K562 (cell line): ENCODE measurements at regions not wholly inside any gene's neighbourhood (a gene's known extent, or its start where the extent isn't known, plus 50 kb on each side); places are given as distances from the start of the nearest gene placed in this dataset.

ENCODE experiments used
- ATF7 ChIP-seq: fragments of 450-650 bp; IDR thresholded peaks from 2 replicates; pipeline ENCODE4 v1.7.1; 2014; ENCODE audit warnings: mild to moderate bottlenecking, moderate library complexity
- ESRRB ChIP-seq: fragments of 250-450 bp; sonication (Bioruptor Pico); IDR thresholded peaks from 2 replicates; pipeline ENCODE4 v1.5.0; 2020; ENCODE audit warnings: mild to moderate bottlenecking, moderate library complexity, borderline replicate concordance
- IFI16 ChIP-seq: fragments of 250-450 bp; sonication (Bioruptor Pico); IDR thresholded peaks from 2 replicates; pipeline ENCODE4 v2.1.2; 2022; ENCODE audit warnings: mild to moderate bottlenecking, inconsistent platforms
- STAT6 ChIP-seq: sonication (generic); formaldehyde crosslinking; IDR thresholded peaks from 2 replicates; pipeline ENCODE4 v1.8.1; 2023; ENCODE audit warnings: mild to moderate bottlenecking, missing genetic modification reagents
- XRCC5 ChIP-seq: fragments of 200-400 bp; formaldehyde crosslinking; IDR thresholded peaks from 2 replicates; pipeline ENCODE4 v1.6.1; 2017; ENCODE audit warnings: low read depth, mild to moderate bottlenecking, low read length
- ZNF318 ChIP-seq, 2 experiments: fragments of 450-650 bp; IDR thresholded peaks; 2 replicates each; pipeline ENCODE4 v1.6.1; 2016; ENCODE audit warnings: mild to moderate bottlenecking in 2 of 2, borderline replicate concordance in 1 of 2, low read depth in 1 of 2, moderate library complexity in 1 of 2
- ZNF507 ChIP-seq: conservative IDR thresholded peaks from 2 replicates; pipeline ENCODE4 v1.6.1; 2017; ENCODE audit warnings: missing genetic modification characterization, missing compliant biosample characterization
- ZZZ3 ChIP-seq: fragments of 450-650 bp; IDR thresholded peaks from 2 replicates; pipeline ENCODE4 v1.6.1; 2016; ENCODE audit warnings: antibody characterized with exemption, mild to moderate bottlenecking, moderate library complexity

- TF ChIP-seq STAT6 (CRISPR knock-in tag) (no peak), ZNF318 (IDR thresholded peaks at IDR 0.05; ENCODE audit: borderline replicate concordance in 1 of 2, low read depth in 1 of 2) (no peak), IFI16 (no peak), ATF7 (no peak), ZNF507 (no peak), ESRRB (no peak), ZZZ3 (no peak), XRCC5 (no peak)
These were observed 476.3 kb upstream of the ZNF608 start (continued) for GRCh38 chr5:125222597-125223240.
